ENCODE measurements at regions not wholly inside any gene's neighbourhood (a gene's known extent, or its start where the extent isn't known, plus 50 kb on each side); places are given as distances from the start of the nearest gene placed in this dataset.

- no peak overlapping the region for H3K56ac ChIP-seq (replicated peaks; ENCODE audit: insufficient read length, low read depth, low read length)
- no peak overlapping the region for H3K23ac ChIP-seq (ENCODE audit: insufficient read length)
- H3K27ac ChIP-seq (ENCODE audit: low read depth, low read length) = no peak overlapping the region
- H2BK20ac ChIP-seq (ENCODE audit: low read length) = no peak overlapping the region
- ChIA-PET POLR2A (ENCODE audit: partially characterized antibody) (no interaction called here), CTCF (ENCODE audit: partially characterized antibody) (no interaction called here)
- H3K4ac ChIP-seq (replicated peaks; ENCODE audit: insufficient read length, low read depth, low read length) = no peak overlapping the region
- no peak overlapping the region for H4K5ac ChIP-seq (ENCODE audit: insufficient read length, low read depth, low read length)
- FAIRE-seq = no peak
- H3K9me3 ChIP-seq (ENCODE audit: insufficient read depth in 2 of 2, low read depth in 1 of 2, low read length in 1 of 2) = no peaks in the 10 kb centered on the region; a peak in 2 of 4 replicates
- H3K4me3 ChIP-seq (ENCODE audit: extremely low read depth in 1 of 4, insufficient read depth in 2 of 4, low read depth in 3 of 4, low read length in 4 of 4) = no peak overlapping the region
- no peak overlapping the region for H2BK120ac ChIP-seq (replicated peaks; ENCODE audit: low read depth, low read length)
- no peak overlapping the region for H3K14ac ChIP-seq (ENCODE audit: insufficient read length)
- no peak overlapping the region for H2BK15ac ChIP-seq (ENCODE audit: low read length)
- no peak overlapping the region for H2BK5ac ChIP-seq (ENCODE audit: low read depth, low read length)
- 81% methylated on average over 3 of the region's 3 CpGs; no CpG with 5 or more reads in 1 of the 2 experiments for WGBS, 2 experiments (ENCODE audit: extremely low coverage in 1 of 2, insufficient coverage in 1 of 2, insufficient read length in 1 of 2, insufficient replicate concordance in 2 of 2, low coverage in 1 of 2, low lambda C conversion rate in 2 of 2, missing lambda C conversion rate in 1 of 2)
- H2BK12ac ChIP-seq (ENCODE audit: low read depth, low read length) = no peak overlapping the region
- H2AFZ ChIP-seq (ENCODE audit: low read length) = no peak overlapping the region
- no peaks in the 10 kb centered on the region for H4K20me1 ChIP-seq (replicated peaks in 1 of 2; ENCODE audit: control insufficient read depth in 1 of 2, insufficient read depth in 2 of 2, low read length in 2 of 2)
- no peak for DNase-seq (ENCODE audit: low read depth in 1 of 2, low spot score in 2 of 2)
- no peaks in the 10 kb centered on the region for H3K23me2 ChIP-seq (ENCODE audit: low read depth, low read length)
- no peak overlapping the region for H4K91ac ChIP-seq (replicated peaks; ENCODE audit: insufficient read length, low read length)
- H3K36me3 ChIP-seq (ENCODE audit: control insufficient read depth in 2 of 4, insufficient read depth in 4 of 4, low read length in 3 of 4) = no peaks in the 10 kb centered on the region
- H3K27me3 ChIP-seq (replicated peaks in 1 of 4; ENCODE audit: control insufficient read depth in 3 of 4, extremely low read depth in 1 of 4, insufficient read depth in 3 of 4, low read length in 3 of 4) = no peaks in the 10 kb centered on the region; a peak in 2 of 7 replicates
- no peaks in the 10 kb centered on the region for H3K79me2 ChIP-seq (ENCODE audit: control insufficient read depth in 1 of 2, insufficient read depth in 2 of 2, low read length in 2 of 2)
- H4K8ac ChIP-seq (ENCODE audit: extremely low read depth, insufficient read depth, low read length) = no peak overlapping the region
- peaks cover 4 to 6% (median 5%) of the 10 kb centered on the region in 4 experiments; a peak in 6 of 7 replicates for H3K4me1 ChIP-seq (replicated peaks in 1 of 4; ENCODE audit: control insufficient read depth in 3 of 4, insufficient read depth in 4 of 4, low read length in 3 of 4)
- TF ChIP-seq NANOG (IDR thresholded peaks at IDR 0.05; ENCODE audit: insufficient read depth, low read depth, low read length, poor library complexity, severe bottlenecking) (no peak), CHD2 (IDR thresholded peaks at IDR 0.05; ENCODE audit: low read length) (no peak), ATF3 (IDR thresholded peaks at IDR 0.05; ENCODE audit: insufficient read depth, low read depth, low read length) (no peak), JUN (IDR thresholded peaks at IDR 0.05; ENCODE audit: low read depth, low read length) (no peak)
- no peaks in the 10 kb centered on the region for H3K79me1 ChIP-seq (ENCODE audit: low read depth, low read length)
- no peak overlapping the region for H3K18ac ChIP-seq (ENCODE audit: extremely low read depth, low read length)
- no peak overlapping the region for H3K4me2 ChIP-seq (ENCODE audit: insufficient read depth in 1 of 2, low read depth in 2 of 2, low read length in 2 of 2)
- no peak overlapping the region for H2AK5ac ChIP-seq (ENCODE audit: low read depth, low read length)
- H3K9ac ChIP-seq (replicated peaks in 1 of 4; ENCODE audit: extremely low read depth in 1 of 4, low read depth in 3 of 4, low read length in 3 of 4) = no peak overlapping the region
These were observed 242.0 kb downstream of the AUH start for GRCh38 chr9:91119679-91120078.
